ENCODE measurements at regions not wholly inside any gene's neighbourhood (a gene's known extent, or its start where the extent isn't known, plus 50 kb on each side); places are given as distances from the start of the nearest gene placed in this dataset.

GRCh38 chrX:98654565-98654964 is 1755.5 kb downstream of the PCDH19 start:
- DNase-seq, result no peak

Data from stimulated activated CD8-positive, alpha-beta memory T cell treated with anti-CD3 and anti-CD28 coated beads, Interleukin-4, amount 100 ng/mL, for 48 hours (primary cell).